A549 (cell line): ENCODE measurements at regions not wholly inside any gene's neighbourhood (a gene's known extent, or its start where the extent isn't known, plus 50 kb on each side); places are given as distances from the start of the nearest gene placed in this dataset.

Experiments
- ATAC-seq, 2 experiments: fragments of 200-7000 bp in 1 of 2; fragments of >200 bp in 1 of 2; cut with Nextera tagmentation in 1 of 2; cut with Tn5 transposase in 1 of 2; 3 replicates each; pipeline versions ENCODE4 v1.8.0 to v1.9.1; 2018 to 2020; ENCODE audit warnings: mild to moderate bottlenecking in 1 of 2, moderate library complexity in 1 of 2
- CTCF ChIA-PET: fragments of 300-600 bp; sonication (Branson Sonifier 250); formaldehyde crosslinking; extraction: SDS; loops from one replicate; lab custom pipeline; 2021; ENCODE audit warnings: antibody characterized with exemption, inconsistent platforms; lab: Yijun Ruan, JAX
- POLR2A ChIA-PET: fragments of 350-600 bp; formaldehyde crosslinking; extraction: SDS; loops from one replicate; lab custom pipeline; 2021; ENCODE audit warnings: antibody characterized with exemption, inconsistent platforms; lab: Yijun Ruan, JAX
- DNase-seq, 2 experiments: peaks; one replicate each; pipeline versions ENCODE4 v3.0.0 to v3.0.0-alpha.2; 2011 to 2016; ENCODE audit warnings: low read depth in 1 of 2, low spot score in 1 of 2
- FAIRE-seq: peaks from 2 replicates; lab custom pipeline; 2011; peaks lifted over from hg19 to GRCh38; lab: Jason Lieb, UNC
- H3K27ac ChIP-seq, 2 experiments: fragments of >200 bp; sonication (Bioruptor Twin); formaldehyde crosslinking; 3 replicates each; pipeline ENCODE4 v1.5.1; 2016 to 2017
- H3K4me1 ChIP-seq: fragments of >200 bp; sonication (Bioruptor Twin); formaldehyde crosslinking; 3 replicates; pipeline ENCODE4 v1.6.1; 2016
- H3K4me2 ChIP-seq: fragments of >200 bp; sonication (Bioruptor Twin); formaldehyde crosslinking; 3 replicates; pipeline ENCODE4 v1.6.1; 2016
- H3K4me3 ChIP-seq: fragments of >200 bp; sonication (Bioruptor Twin); formaldehyde crosslinking; 3 replicates; pipeline ENCODE4 v1.5.1; 2016
- H3K9me3 ChIP-seq: fragments of >200 bp; sonication (Bioruptor Twin); formaldehyde crosslinking; 3 replicates; pipeline ENCODE4 v1.6.1; 2016
- ATOH8 ChIP-seq: fragments of 250-450 bp; sonication (Bioruptor Pico); IDR thresholded peaks from 2 replicates; pipeline ENCODE4 v1.5.0; 2020; ENCODE audit warnings: low read depth, mild to moderate bottlenecking, moderate library complexity
- BCL3 ChIP-seq: fragments of >200 bp; sonication (Bioruptor Twin); formaldehyde crosslinking; IDR thresholded peaks from 3 replicates; pipeline ENCODE4 v1.6.1; 2016
- CBX2 ChIP-seq: fragments of 200-600 bp; sonication (generic); IDR thresholded peaks from 2 replicates; pipeline ENCODE4 v1.6.1; 2016; ENCODE audit warnings: low read depth, mild to moderate bottlenecking, borderline replicate concordance
- CBX8 ChIP-seq: fragments of 200-600 bp; sonication (generic); IDR thresholded peaks from 2 replicates; pipeline ENCODE4 v1.6.1; 2016
- CHD4 ChIP-seq: fragments of 200-600 bp; sonication (generic); IDR thresholded peaks from 2 replicates; pipeline ENCODE4 v1.6.1; 2016; ENCODE audit warnings: antibody characterized with exemption, mild to moderate bottlenecking, borderline replicate concordance
- E2F6 ChIP-seq: IDR thresholded peaks from 2 replicates; pipeline ENCODE4 v1.6.1; 2012; ENCODE audit warnings: low read depth, borderline replicate concordance
- EHF ChIP-seq: fragments of 250-450 bp; sonication (Bioruptor Pico); IDR thresholded peaks from 2 replicates; pipeline ENCODE4 v1.5.0; 2020; ENCODE audit warnings: mild to moderate bottlenecking
- ESRRA ChIP-seq: fragments of 150-350 bp; IDR thresholded peaks from 2 replicates; pipeline ENCODE4 v1.6.1; 2014; ENCODE audit warnings: mild to moderate bottlenecking, low read length, borderline replicate concordance
- FOSB ChIP-seq: fragments of 250-450 bp; sonication (Bioruptor Pico); IDR thresholded peaks from 2 replicates; pipeline ENCODE4 v1.5.0; 2020; ENCODE audit warnings: mild to moderate bottlenecking, moderate library complexity
- FOSL2 ChIP-seq, 2 experiments: fragments of 450-650 bp in 1 of 2; fragments of >200 bp in 1 of 2; sonication (Bioruptor Twin) in 1 of 2; formaldehyde crosslinking; IDR thresholded peaks; 2 replicates each; pipeline versions ENCODE4 v1.5.0 to v1.6.1; 2016 to 2020; ENCODE audit warnings: mild to moderate bottlenecking in 1 of 2, moderate library complexity in 1 of 2
- HDAC2 ChIP-seq: fragments of 200-600 bp; sonication (generic); IDR thresholded peaks from 2 replicates; pipeline ENCODE4 v1.6.1; 2016
- HOXB13 ChIP-seq: fragments of 250-450 bp; sonication (Bioruptor Pico); IDR thresholded peaks from 2 replicates; pipeline ENCODE4 v1.5.0; 2020; ENCODE audit warnings: low read depth, mild to moderate bottlenecking, moderate library complexity
- HOXB5 ChIP-seq: fragments of 250-450 bp; sonication (Bioruptor Pico); IDR thresholded peaks from 2 replicates; pipeline ENCODE4 v1.5.0; 2020; ENCODE audit warnings: mild to moderate bottlenecking, moderate library complexity
- JUN ChIP-seq, 2 experiments: fragments of >200 bp; sonication (Bioruptor Twin); formaldehyde crosslinking; IDR thresholded peaks; 2 replicates in 1 of 2; 3 replicates in 1 of 2; pipeline ENCODE4 v1.6.1; 2016 to 2017
- MAX ChIP-seq: IDR thresholded peaks from 2 replicates; pipeline ENCODE4 v1.6.1; 2012
- MAZ ChIP-seq: fragments of 150-350 bp; IDR thresholded peaks from 2 replicates; pipeline ENCODE4 v1.6.1; 2014; ENCODE audit warnings: antibody characterized with exemption, low read depth, low read length, borderline replicate concordance
- NFE2L2 ChIP-seq: fragments of 150-350 bp; conservative IDR thresholded peaks from 2 replicates; pipeline ENCODE4 v1.6.1; 2014; ENCODE audit warnings: low read length
- PHF8 ChIP-seq: fragments of 200-600 bp; sonication (generic); IDR thresholded peaks from 2 replicates; pipeline ENCODE4 v1.6.1; 2016; ENCODE audit warnings: low read depth, mild to moderate bottlenecking, antibody characterized with exemption, moderate library complexity, borderline replicate concordance
- POLR2AphosphoS2 ChIP-seq: conservative IDR thresholded peaks from 2 replicates; pipeline ENCODE4 v1.6.1; 2012; ENCODE audit warnings: low read length, improper control_type of control experiment, inconsistent platforms
- RARB ChIP-seq: fragments of 250-450 bp; sonication (Bioruptor Pico); IDR thresholded peaks from 2 replicates; pipeline ENCODE4 v1.8.0; 2021; ENCODE audit warnings: mild to moderate bottlenecking, moderate library complexity
- TFCP2L1 ChIP-seq: fragments of 250-450 bp; sonication (Bioruptor Pico); IDR thresholded peaks from 2 replicates; pipeline ENCODE4 v1.5.0; 2021; ENCODE audit warnings: mild to moderate bottlenecking
- TP53 ChIP-seq: fragments of 250-450 bp; sonication (Bioruptor Pico); IDR thresholded peaks from 2 replicates; pipeline ENCODE4 v1.5.0; 2021; ENCODE audit warnings: mild to moderate bottlenecking, moderate library complexity
- ZNF302 ChIP-seq: fragments of 250-450 bp; sonication (Bioruptor Pico); IDR thresholded peaks from 2 replicates; pipeline ENCODE4 v1.9.0; 2021; ENCODE audit warnings: inconsistent platforms, mild to moderate bottlenecking, moderate library complexity
- WGBS: methylation state at CpG from one replicate; pipeline ENCODE4 v1.1.6; 2017; ENCODE audit errors: missing lambda C conversion rate; 5-methylcytosine and 5-hydroxymethylcytosine counted together
- TF ChIP-seq, protein P1 (sequence below): fragments of 250-450 bp; sonication (Bioruptor Pico); IDR thresholded peaks from 2 replicates; pipeline ENCODE4 v1.5.0; 2021; ENCODE audit warnings: mild to moderate bottlenecking, moderate library complexity, borderline replicate concordance
- TF ChIP-seq, protein P2 (sequence below): fragments of >200 bp; sonication (Bioruptor Twin); formaldehyde crosslinking; IDR thresholded peaks from 3 replicates; pipeline ENCODE4 v1.5.1; 2016

DNA sequence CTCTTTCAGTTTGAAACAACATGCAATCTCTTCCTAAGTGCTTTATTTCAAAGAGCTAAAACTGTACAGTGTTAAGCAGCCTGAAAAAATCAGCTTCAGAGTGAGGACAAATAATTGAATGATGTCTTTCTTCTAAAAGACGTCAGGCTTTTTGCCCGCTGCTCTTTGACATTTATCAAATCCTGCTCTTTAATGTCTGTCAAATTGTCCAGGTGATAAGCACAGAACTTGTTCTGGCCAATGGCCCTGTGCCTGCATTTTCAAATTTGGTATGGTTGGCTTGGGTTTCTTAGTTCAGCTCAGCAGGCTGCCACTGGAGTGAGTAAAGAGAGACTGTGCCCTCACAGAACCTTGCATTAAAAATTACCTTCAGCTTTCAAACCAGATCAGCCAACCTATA lies 712.9 kb upstream of the LCORL start (continued):
- TF ChIP-seq BCL3 (no peak), FOSB (CRISPR knock-in tag) (no peak), ESRRA (no peak)
- TF ChIP-seq, all 56 proteins: peak for 0

DNA sequence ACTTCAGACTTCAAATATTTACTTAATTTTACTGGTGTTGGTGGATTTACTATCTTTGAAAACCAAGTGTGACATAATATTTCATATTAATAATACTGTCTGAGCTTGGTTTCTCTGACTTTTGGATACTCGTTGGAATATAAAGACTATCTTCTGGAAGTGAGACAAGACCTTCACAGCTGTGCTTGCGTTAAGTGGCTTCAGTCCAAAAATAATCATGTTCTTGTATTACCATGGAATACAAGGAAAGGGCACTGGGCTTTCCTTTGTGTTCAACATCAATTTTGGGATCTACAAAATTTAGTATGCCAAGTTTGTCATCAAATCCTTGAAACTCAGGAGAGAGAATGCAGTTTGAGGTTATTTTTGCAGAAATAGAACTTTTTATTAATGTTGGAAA lies 712.4 kb upstream of the LCORL start:
- no peaks in the 10 kb centered on the region for H3K4me1 ChIP-seq
- TF ChIP-seq FOSL2 (IDR thresholded peaks at IDR 0.05) (no peak), FOSL2 (CRISPR knock-in tag; IDR thresholded peaks at IDR 0.05) (no peak), ATOH8 (CRISPR knock-in tag) (no peak), NFE2L2 (no peak), TP53 (CRISPR knock-in tag) (no peak), CBX8 (no peak), ZNF302 (CRISPR knock-in tag) (no peak), HOXB5 (CRISPR knock-in tag) (no peak), EHF (CRISPR knock-in tag) (no peak), CBX2 (no peak), RARB (CRISPR knock-in tag) (no peak)
- TF ChIP-seq, protein P1, sequence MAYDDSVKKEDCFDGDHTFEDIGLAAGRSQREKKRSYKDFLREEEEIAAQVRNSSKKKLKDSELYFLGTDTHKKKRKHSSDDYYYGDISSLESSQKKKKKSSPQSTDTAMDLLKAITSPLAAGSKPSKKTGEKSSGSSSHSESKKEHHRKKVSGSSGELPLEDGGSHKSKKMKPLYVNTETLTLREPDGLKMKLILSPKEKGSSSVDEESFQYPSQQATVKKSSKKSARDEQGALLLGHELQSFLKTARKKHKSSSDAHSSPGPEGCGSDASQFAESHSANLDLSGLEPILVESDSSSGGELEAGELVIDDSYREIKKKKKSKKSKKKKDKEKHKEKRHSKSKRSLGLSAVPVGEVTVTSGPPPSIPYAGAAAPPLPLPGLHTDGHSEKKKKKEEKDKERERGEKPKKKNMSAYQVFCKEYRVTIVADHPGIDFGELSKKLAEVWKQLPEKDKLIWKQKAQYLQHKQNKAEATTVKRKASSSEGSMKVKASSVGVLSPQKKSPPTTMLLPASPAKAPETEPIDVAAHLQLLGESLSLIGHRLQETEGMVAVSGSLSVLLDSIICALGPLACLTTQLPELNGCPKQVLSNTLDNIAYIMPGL: no peak
- TF ChIP-seq, all 56 proteins: peak for 0
- H3K27ac ChIP-seq: no peak overlapping the region
- POLR2A ChIA-PET: no interaction called here
- H3K4me3 ChIP-seq: no peak overlapping the region
- DNase-seq (no peak), FAIRE-seq (no peak), ATAC-seq (no peak)
- no peak overlapping the region for H3K4me2 ChIP-seq
- CTCF ChIA-PET: no interaction called here
- WGBS: 13% methylated on average over 2 of the region's 2 CpGs
- H3K9me3 ChIP-seq: no peaks in the 10 kb centered on the region

- H3K9me3 ChIP-seq: no peaks in the 10 kb centered on the region
- POLR2A ChIA-PET: no interaction called here
- H3K27ac ChIP-seq: no peak overlapping the region
- DNase-seq: no peak
- 0% methylated on average over 1 of the region's 1 CpG for WGBS
- no peaks in the 10 kb centered on the region for H3K4me1 ChIP-seq
- H3K4me3 ChIP-seq: no peak overlapping the region
- no peak for FAIRE-seq
- ATAC-seq: no peak
- H3K4me2 ChIP-seq: no peak overlapping the region
- TF ChIP-seq E2F6: no peak
- TF ChIP-seq CBX8: no peak
- TF ChIP-seq HDAC2: no peak
- TF ChIP-seq BCL3: no peak
- TF ChIP-seq PHF8: no peak
- no peak for TF ChIP-seq POLR2AphosphoS2
- no peak for TF ChIP-seq TFCP2L1 (CRISPR knock-in tag)
- TF ChIP-seq, protein P2, sequence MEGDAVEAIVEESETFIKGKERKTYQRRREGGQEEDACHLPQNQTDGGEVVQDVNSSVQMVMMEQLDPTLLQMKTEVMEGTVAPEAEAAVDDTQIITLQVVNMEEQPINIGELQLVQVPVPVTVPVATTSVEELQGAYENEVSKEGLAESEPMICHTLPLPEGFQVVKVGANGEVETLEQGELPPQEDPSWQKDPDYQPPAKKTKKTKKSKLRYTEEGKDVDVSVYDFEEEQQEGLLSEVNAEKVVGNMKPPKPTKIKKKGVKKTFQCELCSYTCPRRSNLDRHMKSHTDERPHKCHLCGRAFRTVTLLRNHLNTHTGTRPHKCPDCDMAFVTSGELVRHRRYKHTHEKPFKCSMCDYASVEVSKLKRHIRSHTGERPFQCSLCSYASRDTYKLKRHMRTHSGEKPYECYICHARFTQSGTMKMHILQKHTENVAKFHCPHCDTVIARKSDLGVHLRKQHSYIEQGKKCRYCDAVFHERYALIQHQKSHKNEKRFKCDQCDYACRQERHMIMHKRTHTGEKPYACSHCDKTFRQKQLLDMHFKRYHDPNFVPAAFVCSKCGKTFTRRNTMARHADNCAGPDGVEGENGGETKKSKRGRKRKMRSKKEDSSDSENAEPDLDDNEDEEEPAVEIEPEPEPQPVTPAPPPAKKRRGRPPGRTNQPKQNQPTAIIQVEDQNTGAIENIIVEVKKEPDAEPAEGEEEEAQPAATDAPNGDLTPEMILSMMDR: no peak
- TF ChIP-seq CHD4: no peak
- no peak for TF ChIP-seq MAZ
- TF ChIP-seq JUN (IDR thresholded peaks at IDR 0.05): no peak
- TF ChIP-seq HOXB13: no peak
- no peak for TF ChIP-seq MAX
- CTCF ChIA-PET: no interaction called here
Observed at GRCh38 chr4:18722748-18723191, 701.2 kb upstream of the LCORL start.
